ENCODE measurements at regions not wholly inside any gene's neighbourhood (a gene's known extent, or its start where the extent isn't known, plus 50 kb on each side); places are given as distances from the start of the nearest gene placed in this dataset.

DNA sequence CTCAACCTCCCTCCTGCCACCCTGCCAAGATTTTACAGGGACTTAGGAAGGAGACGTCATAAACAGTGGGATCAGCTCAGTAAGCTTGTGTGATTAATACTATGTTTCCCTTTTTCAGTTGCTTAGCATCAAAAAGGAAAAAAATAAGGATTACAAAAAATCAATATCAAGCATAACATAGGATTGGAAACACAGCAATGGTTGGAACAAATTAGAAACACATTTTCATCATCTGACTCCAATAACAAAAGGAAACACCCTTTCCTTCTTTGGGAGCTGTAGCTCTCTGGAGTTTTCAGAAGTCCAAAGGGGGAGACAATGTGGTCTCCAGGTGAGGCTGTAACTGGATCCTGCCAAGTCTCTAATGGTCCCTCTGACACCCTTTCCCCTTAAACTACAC, 233.4 kb downstream of the B3GLCT start:
- no peak for TF ChIP-seq EZH2phosphoT487 (IDR thresholded peaks at IDR 0.05; ENCODE audit: borderline replicate concordance, low read depth, low read length)
- TF ChIP-seq CTCF (conservative IDR thresholded peaks at IDR 0.05; ENCODE audit: low read length) = no peak
- H3K27ac ChIP-seq (ENCODE audit: low read depth, low read length, poor library complexity, severe bottlenecking) = no peak overlapping the region
- H3K9me2 ChIP-seq (ENCODE audit: insufficient read depth, low read length) = no peaks in the 10 kb centered on the region
- no peaks in the 10 kb centered on the region for H4K20me1 ChIP-seq (ENCODE audit: insufficient read depth, low read length)
- H3K79me2 ChIP-seq (ENCODE audit: insufficient read depth, low read depth, low read length) = no peaks in the 10 kb centered on the region
- H3K4me2 ChIP-seq (ENCODE audit: low read length) = no peak overlapping the region
- H2AFZ ChIP-seq (ENCODE audit: low read length) = no peak overlapping the region
- no peaks in the 10 kb centered on the region for H3K4me1 ChIP-seq (ENCODE audit: insufficient read depth, low read length, poor library complexity, severe bottlenecking)
- DNase-seq (ENCODE audit: low spot score) = no peak
- no TSS peak for BruUV-seq (replicated peaks)
- no peaks in the 10 kb centered on the region for H3K36me3 ChIP-seq (ENCODE audit: insufficient read depth, low read length)
- no peak overlapping the region for H3K4me3 ChIP-seq (ENCODE audit: low read depth, low read length, poor library complexity, severe bottlenecking)
- no peaks in the 10 kb centered on the region for H3K9me3 ChIP-seq (ENCODE audit: low read length)
- CTCF ChIA-PET (ENCODE audit: unreplicated experiment) = no interaction called here
- POLR2A ChIA-PET = interaction anchor here (0.7 kb wide), 1 partner anchor 197 kb away, joined by 3 read pairs; no protein-coding TSS in a partner anchor
- intact Hi-C loops (cut with micrococcal nuclease; ENCODE audit: unreplicated experiment) = no loop called here

GRCh38 chr13:31433746-31434145, 234.0 kb downstream of the B3GLCT start:
- Histone ChIP-seq H3K4me3 (ENCODE audit: low read depth, low read length, poor library complexity, severe bottlenecking) (no peak overlapping the region), H3K36me3 (ENCODE audit: insufficient read depth, low read length) (no peaks in the 10 kb centered on the region), H3K9me2 (ENCODE audit: insufficient read depth, low read length) (no peaks in the 10 kb centered on the region), H3K79me2 (ENCODE audit: insufficient read depth, low read depth, low read length) (no peaks in the 10 kb centered on the region), H3K4me1 (ENCODE audit: insufficient read depth, low read length, poor library complexity, severe bottlenecking) (no peaks in the 10 kb centered on the region), H3K4me2 (ENCODE audit: low read length) (no peak overlapping the region), H4K20me1 (ENCODE audit: insufficient read depth, low read length) (no peaks in the 10 kb centered on the region), H2AFZ (ENCODE audit: low read length) (no peak overlapping the region), H3K9me3 (ENCODE audit: low read length) (no peaks in the 10 kb centered on the region), H3K27ac (ENCODE audit: low read depth, low read length, poor library complexity, severe bottlenecking) (no peak overlapping the region)
- intact Hi-C loops (cut with micrococcal nuclease; ENCODE audit: unreplicated experiment) = no loop called here
- no peak for DNase-seq (ENCODE audit: low spot score)
- BruUV-seq (replicated peaks) = no TSS peak
- CTCF ChIA-PET (ENCODE audit: unreplicated experiment) = no interaction called here
- POLR2A ChIA-PET = interaction anchor here (0.5 to 1.1 kb wide), 3 partner anchors 40 to 236 kb away, joined by 3 read pairs; no protein-coding TSS in a partner anchor
- no peak for TF ChIP-seq EZH2phosphoT487 (IDR thresholded peaks at IDR 0.05; ENCODE audit: borderline replicate concordance, low read depth, low read length)
- TF ChIP-seq CTCF (conservative IDR thresholded peaks at IDR 0.05; ENCODE audit: low read length) = no peak

DNA sequence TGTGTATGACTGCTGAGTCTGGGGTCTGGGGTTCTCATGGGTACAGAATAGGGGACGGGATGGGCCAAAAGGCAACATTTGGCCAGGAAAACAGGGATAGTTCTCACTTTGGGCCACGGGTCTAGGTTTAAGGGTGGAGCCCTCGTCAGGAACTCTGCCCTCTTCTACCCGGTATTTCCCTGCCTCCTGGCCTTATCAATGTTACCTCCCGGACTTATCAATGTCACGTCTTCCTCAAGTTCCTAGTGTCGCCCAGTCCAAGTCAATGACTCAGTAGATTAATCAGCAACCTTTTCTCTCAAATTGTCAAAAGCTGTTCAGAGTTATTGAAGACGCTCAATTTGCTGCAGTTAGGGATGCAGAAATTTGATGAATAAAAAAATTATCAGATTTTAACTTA, 234.8 kb downstream of the B3GLCT start:
- TF ChIP-seq CTCF (conservative IDR thresholded peaks at IDR 0.05; ENCODE audit: low read length) = no peak
- TF ChIP-seq EZH2phosphoT487 (IDR thresholded peaks at IDR 0.05; ENCODE audit: borderline replicate concordance, low read depth, low read length) = no peak
- CTCF ChIA-PET (ENCODE audit: unreplicated experiment) = no interaction called here
- Histone ChIP-seq H4K20me1 (ENCODE audit: insufficient read depth, low read length) (no peaks in the 10 kb centered on the region), H3K4me3 (ENCODE audit: low read depth, low read length, poor library complexity, severe bottlenecking) (no peak overlapping the region), H3K79me2 (ENCODE audit: insufficient read depth, low read depth, low read length) (no peaks in the 10 kb centered on the region), H3K4me2 (ENCODE audit: low read length) (no peak overlapping the region), H3K4me1 (ENCODE audit: insufficient read depth, low read length, poor library complexity, severe bottlenecking) (no peaks in the 10 kb centered on the region), H3K36me3 (ENCODE audit: insufficient read depth, low read length) (no peaks in the 10 kb centered on the region), H3K9me2 (ENCODE audit: insufficient read depth, low read length) (no peaks in the 10 kb centered on the region), H2AFZ (ENCODE audit: low read length) (no peak overlapping the region), H3K9me3 (ENCODE audit: low read length) (no peaks in the 10 kb centered on the region), H3K27ac (ENCODE audit: low read depth, low read length, poor library complexity, severe bottlenecking) (no peak overlapping the region)
- POLR2A ChIA-PET = interaction anchor here (1.1 kb wide), 1 partner anchor 39 kb away, joined by 3 read pairs; no protein-coding TSS in a partner anchor
- intact Hi-C loops (cut with micrococcal nuclease; ENCODE audit: unreplicated experiment) = no loop called here
- DNase-seq (ENCODE audit: low spot score) = no peak
- BruUV-seq (replicated peaks) = no TSS peak
